ENCODE measurements at regions not wholly inside any gene's neighbourhood (a gene's known extent, or its start where the extent isn't known, plus 50 kb on each side); places are given as distances from the start of the nearest gene placed in this dataset.

GRCh38 chr2:133667085-133667484, 98.8 kb upstream of the NCKAP5 start:
- intact Hi-C loops (cut with DNase I) = no loop called here
- Histone ChIP-seq H3K36me3 (no peaks in the 10 kb centered on the region), H3K4me1 (peaks cover 0 to 4% (median 0%) of the 10 kb centered on the region in 4 donors), H3K27me3 (no peaks in the 10 kb centered on the region), H3K27ac (peak overlapping the region in 2 of 3 donors; percentile 40 to 44), H3K4me3 (no peak overlapping the region), H3K9me3 (peaks cover 0 to 4% (median 0%) of the 10 kb centered on the region in 4 donors)
- TF ChIP-seq CTCF (IDR thresholded peaks at IDR 0.05) (no peak), POLR2A (IDR thresholded peaks at IDR 0.05) (peak; percentile 34)
- ATAC-seq (peak; percentile 62 to 99 (median 80)), DNase-seq (no peak)

DNA sequence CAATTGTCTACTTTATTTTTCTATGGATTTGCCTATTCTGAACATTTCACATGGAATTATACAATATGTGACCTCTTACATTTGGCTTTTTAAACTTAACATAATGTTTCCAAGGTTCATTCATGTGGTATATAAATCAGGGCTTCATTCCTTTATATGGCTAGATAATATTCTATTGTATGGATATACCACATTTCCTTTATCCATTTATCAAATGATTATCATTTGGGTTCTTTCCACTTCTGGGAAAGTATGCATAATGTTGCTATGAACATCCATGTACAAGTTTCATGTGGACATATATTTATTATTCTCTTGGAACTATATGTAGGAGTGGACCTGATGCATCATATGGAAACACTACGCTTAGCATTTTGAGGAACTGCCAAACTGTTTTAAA, 99.7 kb upstream of the NCKAP5 start:
- Histone ChIP-seq H3K4me1 (peaks cover 0 to 7% (median 2%) of the 10 kb centered on the region in 4 donors), H3K36me3 (no peaks in the 10 kb centered on the region), H3K27ac (peak overlapping the region in 2 of 3 donors; percentile 4 to 44), H3K27me3 (no peaks in the 10 kb centered on the region), H3K9me3 (peaks cover 0 to 4% (median 0%) of the 10 kb centered on the region in 4 donors), H3K4me3 (no peak overlapping the region)
- no peak for ATAC-seq
- TF ChIP-seq CTCF (IDR thresholded peaks at IDR 0.05) (no peak), POLR2A (IDR thresholded peaks at IDR 0.05) (no peak)
- WGBS (ENCODE audit: insufficient coverage, low coverage, low lambda C conversion rate, missing lambda C conversion rate) = 92% methylated on average over 1 of the region's 1 CpG
- intact Hi-C loops (cut with DNase I) = no loop called here
- no peak for DNase-seq

GRCh38 chr2:133668547-133668946, 100.3 kb upstream of the NCKAP5 start:
- Histone ChIP-seq H3K36me3 (no peaks in the 10 kb centered on the region), H3K27ac (no peak overlapping the region), H3K27me3 (no peaks in the 10 kb centered on the region), H3K9me3 (peaks cover 0 to 4% (median 0%) of the 10 kb centered on the region in 4 donors), H3K4me3 (no peak overlapping the region), H3K4me1 (peaks cover 0 to 13% (median 5%) of the 10 kb centered on the region in 4 donors)
- TF ChIP-seq CTCF (IDR thresholded peaks at IDR 0.05) = no peak
- TF ChIP-seq POLR2A (IDR thresholded peaks at IDR 0.05) = no peak
- DNase-seq (no peak), ATAC-seq (no peak)
- intact Hi-C loops (cut with DNase I) = no loop called here
- WGBS (ENCODE audit: insufficient coverage, low coverage, low lambda C conversion rate, missing lambda C conversion rate) = 91% methylated on average over 2 of the region's 2 CpGs

DNA sequence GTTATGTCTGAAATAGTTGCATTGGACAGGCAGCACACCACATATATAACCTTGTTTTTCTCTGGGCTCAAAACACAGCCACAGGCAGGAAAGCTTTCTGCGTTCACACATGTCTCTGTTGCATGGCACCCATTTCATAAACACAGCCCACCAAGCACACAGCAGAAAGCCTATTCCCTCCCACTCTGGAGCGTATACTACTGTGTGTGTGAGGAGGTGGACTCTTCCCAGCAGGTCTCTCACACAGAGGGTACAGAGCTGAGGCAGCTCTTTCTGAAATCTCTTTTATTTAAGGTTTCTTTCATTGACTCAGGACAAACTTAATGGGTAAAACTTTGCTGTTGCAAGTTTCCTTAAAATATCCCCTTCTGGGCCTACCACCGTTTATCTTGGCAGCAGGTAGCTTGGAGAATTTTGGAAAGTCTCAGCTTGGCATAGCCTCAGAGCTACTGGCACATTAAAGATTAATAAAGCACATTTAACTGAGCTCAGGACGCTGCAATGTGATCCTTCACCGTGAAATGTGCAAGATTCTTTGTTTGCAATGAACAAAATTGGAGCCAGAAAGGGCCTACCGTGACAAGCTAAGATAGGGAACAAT, 105.1 kb upstream of the NCKAP5 start:
- peaks cover 0 to 23% (median 10%) of the 10 kb centered on the region in 4 donors for H3K4me1 ChIP-seq
- no peaks in the 10 kb centered on the region for H3K36me3 ChIP-seq
- H3K27me3 ChIP-seq = no peaks in the 10 kb centered on the region
- intact Hi-C loops (cut with DNase I) = loop anchor here in 1 of 2 donors (10.0 kb wide), 1 partner anchor 91 kb away; no protein-coding TSS in a partner anchor
- DNase-seq = peak in 1 of 3 donors; percentile 52
- TF ChIP-seq CTCF (IDR thresholded peaks at IDR 0.05) (no peak), POLR2A (IDR thresholded peaks at IDR 0.05) (no peak)
- peak overlapping the region; percentile 61 to 91 (median 78) for H3K27ac ChIP-seq
- WGBS (ENCODE audit: insufficient coverage, low coverage, low lambda C conversion rate, missing lambda C conversion rate) = 46% methylated on average over 6 of the region's 6 CpGs
- peak; percentile 11 to 51 (median 32) for ATAC-seq
- peak overlapping the region in 1 of 3 donors; percentile 46 for H3K4me3 ChIP-seq
- H3K9me3 ChIP-seq = peaks cover 0 to 4% (median 0%) of the 10 kb centered on the region in 4 donors

Measured in right lobe of liver (tissue), 6 donors.